SK-N-SH (cell line): ENCODE measurements at regions not wholly inside any gene's neighbourhood (a gene's known extent, or its start where the extent isn't known, plus 50 kb on each side); places are given as distances from the start of the nearest gene placed in this dataset.

Experiments
- CTCF ChIA-PET: fragments of 300-600, 350-600 bp; formaldehyde crosslinking; extraction: SDS; loops from one replicate; lab custom pipeline; 2021; lab: Yijun Ruan, JAX
- POLR2A ChIA-PET: fragments of 350-600 bp; sonication (Branson Sonifier 250); formaldehyde crosslinking; extraction: SDS; loops from one replicate; lab custom pipeline; 2020; ENCODE audit warnings: antibody characterized with exemption, inconsistent platforms; lab: Yijun Ruan, JAX
- DNase-seq: peaks from one replicate; pipeline ENCODE4 v3.0.0; 2012
- H2AFZ ChIP-seq: fragments of 200-600 bp; sonication (generic); 2 replicates; pipeline ENCODE4 v1.8.1; 2016; ENCODE audit warnings: antibody characterized with exemption, mild to moderate bottlenecking, low read depth
- H3F3A ChIP-seq: fragments of 200-600 bp; sonication (generic); replicated peaks from 2 replicates; pipeline ENCODE3; 2016; ENCODE audit warnings: antibody characterized with exemption, mild to moderate bottlenecking; ENCODE audit not compliant: insufficient read depth
- H3K27ac ChIP-seq, 2 experiments: fragments of 200-500 bp in 1 of 2; fragments of 200-600 bp in 1 of 2; sonication (Bioruptor generic) in 1 of 2; sonication (generic), shearing (Covaris generic) in 1 of 2; 2 replicates each; pipeline versions ENCODE4 v1.5.1 to v1.6.1; 2014 to 2016; ENCODE audit warnings: low read depth in 2 of 2, inconsistent platforms in 1 of 2, low read length in 1 of 2, mild to moderate bottlenecking in 1 of 2, mixed read lengths in 1 of 2
- H3K27me3 ChIP-seq: fragments of 200-600 bp; sonication (generic), shearing (Covaris generic); 2 replicates; pipeline ENCODE4 v1.6.1; 2016; ENCODE audit warnings: mixed run types; ENCODE audit not compliant: insufficient read depth
- H3K36me3 ChIP-seq, 2 experiments: fragments of 200-500 bp in 1 of 2; fragments of 200-600 bp in 1 of 2; sonication (Bioruptor generic) in 1 of 2; sonication (generic) in 1 of 2; replicated peaks in 1 of 2; 2 replicates each; pipeline versions ENCODE3 to v1.5.1; 2014 to 2016; ENCODE audit warnings: low read length in 1 of 2, mild to moderate bottlenecking in 1 of 2; ENCODE audit not compliant: insufficient read depth in 2 of 2, control insufficient read depth in 1 of 2
- H3K4me1 ChIP-seq, 2 experiments: fragments of 200-500 bp in 1 of 2; fragments of 200-600 bp in 1 of 2; sonication (Bioruptor generic) in 1 of 2; sonication (generic), shearing (Covaris generic) in 1 of 2; 2 replicates each; pipeline versions ENCODE4 v1.5.1 to v1.6.1; 2014 to 2016; ENCODE audit warnings: low read depth in 1 of 2, low read length in 1 of 2, mixed run types in 1 of 2; ENCODE audit not compliant: insufficient read depth in 2 of 2, control insufficient read depth in 1 of 2
- H3K4me2 ChIP-seq: fragments of 200-600 bp; sonication (generic), shearing (Covaris generic); 2 replicates; pipeline ENCODE4 v1.6.1; 2017; ENCODE audit warnings: mixed run types
- H3K4me3 ChIP-seq, 2 experiments: fragments of 200-500 bp in 1 of 2; fragments of 200-600 bp in 1 of 2; sonication (Bioruptor generic) in 1 of 2; sonication (generic), shearing (Covaris generic) in 1 of 2; 2 replicates each; pipeline versions ENCODE4 v1.5.1 to v1.8.1; 2014 to 2016; ENCODE audit warnings: low read depth in 2 of 2, inconsistent platforms in 1 of 2, low read length in 1 of 2, mild to moderate bottlenecking in 1 of 2, mixed read lengths in 1 of 2, moderate library complexity in 1 of 2
- H3K79me2 ChIP-seq: fragments of 200-600 bp; sonication (generic); 2 replicates; pipeline ENCODE4 v1.8.1; 2017; ENCODE audit warnings: mild to moderate bottlenecking; ENCODE audit not compliant: insufficient read depth
- H3K9ac ChIP-seq: fragments of 200-600 bp; sonication (generic); 2 replicates; pipeline ENCODE4 v1.6.1; 2017; ENCODE audit warnings: mixed run types
- H3K9me2 ChIP-seq: fragments of 200-600 bp; sonication (generic); 2 replicates; pipeline ENCODE4 v1.6.1; 2017; ENCODE audit warnings: mixed run types
- H3K9me3 ChIP-seq: fragments of 200-600 bp; sonication (generic); 2 replicates; pipeline ENCODE4 v1.6.1; 2017; ENCODE audit warnings: mixed run types, mild to moderate bottlenecking, moderate library complexity
- H4K20me1 ChIP-seq: fragments of 200-600 bp; sonication (generic); 2 replicates; pipeline ENCODE4 v1.6.1; 2017; ENCODE audit warnings: mild to moderate bottlenecking, mixed run types; ENCODE audit not compliant: insufficient read depth
- CHD2 ChIP-seq: fragments of 150-350 bp; IDR thresholded peaks from 2 replicates; pipeline ENCODE4 v1.6.1; 2018; ENCODE audit warnings: low read length; ENCODE audit not compliant: partially characterized antibody
- ELF1 ChIP-seq: IDR thresholded peaks from 2 replicates; pipeline ENCODE4 v1.4.0; 2012
- EP300 ChIP-seq, 2 experiments: IDR thresholded peaks; 2 replicates each; pipeline versions ENCODE4 v1.4.0 to v1.6.1; 2012; ENCODE audit warnings: borderline replicate concordance in 1 of 2, low read depth in 1 of 2, low read length in 1 of 2
- EZH2phosphoT487 ChIP-seq: fragments of 200-600 bp; sonication (generic); IDR thresholded peaks from 2 replicates; pipeline ENCODE4 v1.6.1; 2017; ENCODE audit warnings: low read depth, mixed run types, mild to moderate bottlenecking, antibody characterized with exemption, moderate library complexity, borderline replicate concordance
- FOSL2 ChIP-seq: IDR thresholded peaks from 2 replicates; pipeline ENCODE4 v1.4.0; 2012; ENCODE audit warnings: low read depth, mild to moderate bottlenecking, moderate library complexity, borderline replicate concordance
- FOXJ3 ChIP-seq: sonication (generic); formaldehyde crosslinking; IDR thresholded peaks from 2 replicates; pipeline ENCODE4 v1.5.1; 2020; ENCODE audit warnings: mild to moderate bottlenecking, missing genetic modification reagents
- GATA2 ChIP-seq: sonication (generic); formaldehyde crosslinking; IDR thresholded peaks from 2 replicates; pipeline ENCODE4 v1.5.0; 2020; ENCODE audit warnings: mild to moderate bottlenecking, missing genetic modification reagents
- IRF3 ChIP-seq: fragments of 150-350 bp; IDR thresholded peaks from 2 replicates; pipeline ENCODE4 v1.6.1; 2016; ENCODE audit warnings: mild to moderate bottlenecking, low read depth, low read length
- JUND ChIP-seq: IDR thresholded peaks from 2 replicates; pipeline ENCODE4 v1.4.0; 2012
- MEF2A ChIP-seq: IDR thresholded peaks from 2 replicates; pipeline ENCODE4 v1.4.0; 2012; ENCODE audit warnings: low read depth, borderline replicate concordance
- NFIC ChIP-seq: IDR thresholded peaks from 2 replicates; pipeline ENCODE4 v1.4.0; 2012; ENCODE audit warnings: borderline replicate concordance
- POLR2AphosphoS5 ChIP-seq: IDR thresholded peaks from 2 replicates; pipeline ENCODE4 v1.6.1; 2012; ENCODE audit warnings: low read depth, low read length
- RAD21 ChIP-seq: IDR thresholded peaks from 2 replicates; pipeline ENCODE4 v1.6.1; 2012; ENCODE audit warnings: mild to moderate bottlenecking, low read length
- RXRA ChIP-seq: IDR thresholded peaks from 2 replicates; pipeline ENCODE4 v1.4.0; 2012; ENCODE audit warnings: low read depth, mild to moderate bottlenecking, borderline replicate concordance
- TAF1 ChIP-seq: IDR thresholded peaks from 2 replicates; pipeline ENCODE4 v1.6.1; 2012; ENCODE audit warnings: low read depth, mild to moderate bottlenecking, low read length, moderate library complexity, borderline replicate concordance
- USF1 ChIP-seq: IDR thresholded peaks from 2 replicates; pipeline ENCODE4 v1.4.0; 2012; ENCODE audit warnings: low read depth, borderline replicate concordance
- YY1 ChIP-seq: IDR thresholded peaks from 2 replicates; pipeline ENCODE4 v1.4.0; 2012; ENCODE audit warnings: low read depth, mild to moderate bottlenecking
- ZBTB33 ChIP-seq: IDR thresholded peaks from 2 replicates; pipeline ENCODE4 v1.4.0; 2012; ENCODE audit warnings: low read depth, borderline replicate concordance
- WGBS: methylation state at CpG from one replicate; pipeline ENCODE4 v1.1.6; 2017; ENCODE audit warnings: low lambda C conversion rate; 5-methylcytosine and 5-hydroxymethylcytosine counted together
- TF ChIP-seq, protein P1 (sequence below): IDR thresholded peaks from 2 replicates; pipeline ENCODE4; 2012
- TF ChIP-seq, protein P2 (sequence below): fragments of 200-600 bp; sonication (generic); IDR thresholded peaks from 2 replicates; pipeline ENCODE4 v1.6.1; 2017; ENCODE audit warnings: antibody characterized with exemption, mild to moderate bottlenecking, moderate library complexity

DNA sequence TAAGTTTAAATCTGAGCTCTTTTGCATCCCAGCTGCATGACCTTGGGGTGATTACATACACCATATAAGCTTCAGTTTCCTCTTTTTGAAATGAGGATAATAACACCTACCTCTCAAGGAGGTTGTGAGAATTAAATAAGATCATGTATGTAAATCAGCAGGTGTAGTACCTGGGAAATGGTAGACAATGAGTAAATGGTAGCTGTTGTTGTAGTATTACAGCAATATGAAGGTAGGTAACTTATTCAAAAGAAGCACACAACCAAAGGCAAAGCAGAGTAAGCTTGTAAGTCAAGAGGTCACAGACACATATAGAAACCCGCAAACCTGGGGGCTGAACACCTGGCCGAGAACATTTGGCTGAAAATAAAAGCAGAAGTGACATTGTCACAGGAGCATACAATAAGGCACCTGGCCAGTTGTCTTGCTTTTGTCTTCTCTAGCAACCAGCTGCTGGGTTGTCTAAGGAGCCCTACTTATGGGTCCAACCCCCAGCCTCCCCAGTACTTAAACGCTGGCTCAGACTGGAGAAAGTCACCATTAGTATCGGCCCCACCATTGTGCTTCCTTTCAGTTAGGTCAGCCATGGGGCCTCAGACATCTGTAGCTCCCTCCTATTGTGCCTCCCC is 203.6 kb upstream of the MKLN1 start:
- Histone ChIP-seq H3K9me2 (no peaks in the 10 kb centered on the region), H3F3A (peaks cover 4% of the 10 kb centered on the region), H3K4me2 (no peak overlapping the region), H3K9me3 (no peaks in the 10 kb centered on the region), H3K27me3 (no peaks in the 10 kb centered on the region), H2AFZ (no peak overlapping the region), H3K4me1 (no peaks in the 10 kb centered on the region; a peak in 1 of 4 replicates), H4K20me1 (no peaks in the 10 kb centered on the region), H3K36me3 (no peaks in the 10 kb centered on the region), H3K27ac (no peak overlapping the region), H3K9ac (no peak overlapping the region), H3K4me3 (no peak overlapping the region), H3K79me2 (no peaks in the 10 kb centered on the region)
- TF ChIP-seq CHD2 (no peak), RXRA (no peak), ZBTB33 (no peak), NFIC (no peak), EZH2phosphoT487 (no peak)
- DNase-seq, result no peak
- 96% methylated on average over 4 of the region's 4 CpGs for WGBS
- ChIA-PET POLR2A (no interaction called here), CTCF (interaction anchor here (0.6 to 1.5 kb wide), 4 partner anchors 8 to 170 kb away, joined by 3 read pairs; no protein-coding TSS in a partner anchor)

DNA sequence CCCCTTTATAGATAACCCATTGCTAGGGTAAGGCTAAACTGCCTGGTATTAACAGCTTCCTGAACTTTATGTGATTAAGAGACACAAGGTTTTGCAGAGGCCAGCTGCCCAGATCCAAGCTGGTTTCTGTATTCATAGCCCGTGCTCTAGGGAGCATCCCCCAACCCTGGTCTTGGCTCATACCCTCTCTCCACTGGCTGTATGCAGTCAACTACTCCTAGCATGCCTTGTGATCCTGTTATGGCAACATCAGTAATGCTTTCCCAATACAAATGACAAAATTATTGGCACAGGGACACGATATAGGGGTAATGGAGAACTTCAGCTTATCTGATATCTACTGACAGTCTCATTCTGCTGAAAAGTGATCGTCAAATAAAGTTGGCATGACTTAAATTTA is 202.8 kb upstream of the MKLN1 start:
- ChIA-PET CTCF (interaction anchor here (0.9 to 1.7 kb wide), 5 partner anchors 8 to 170 kb away, joined by 3 read pairs; no protein-coding TSS in a partner anchor), POLR2A (no interaction called here)
- peaks cover 4% of the 10 kb centered on the region for H3F3A ChIP-seq
- H3K79me2 ChIP-seq, result no peaks in the 10 kb centered on the region
- no peak overlapping the region for H2AFZ ChIP-seq
- H3K9me3 ChIP-seq, result no peaks in the 10 kb centered on the region
- H3K36me3 ChIP-seq, result no peaks in the 10 kb centered on the region
- H3K4me3 ChIP-seq, result no peak overlapping the region
- H3K27ac ChIP-seq, result no peak overlapping the region
- H3K9me2 ChIP-seq, result no peaks in the 10 kb centered on the region
- DNase-seq, result no peak
- WGBS, result 23% methylated on average over 3 of the region's 3 CpGs
- no peaks in the 10 kb centered on the region for H4K20me1 ChIP-seq
- no peaks in the 10 kb centered on the region; a peak in 1 of 4 replicates for H3K4me1 ChIP-seq
- no peak overlapping the region for H3K4me2 ChIP-seq
- no peak overlapping the region for H3K9ac ChIP-seq
- H3K27me3 ChIP-seq, result no peaks in the 10 kb centered on the region
- TF ChIP-seq ELF1 (no peak), POLR2AphosphoS5 (no peak), EP300 (IDR thresholded peaks at IDR 0.05; ENCODE audit: borderline replicate concordance in 1 of 2, low read depth in 1 of 2, low read length in 1 of 2) (no peak), GATA2 (no peak), CHD2 (no peak), TAF1 (no peak), JUND (no peak), YY1 (no peak), FOSL2 (no peak), RAD21 (no peak), FOXJ3 (CRISPR knock-in tag) (no peak), IRF3 (no peak), USF1 (no peak), MEF2A (no peak)
- TF ChIP-seq, protein P1, sequence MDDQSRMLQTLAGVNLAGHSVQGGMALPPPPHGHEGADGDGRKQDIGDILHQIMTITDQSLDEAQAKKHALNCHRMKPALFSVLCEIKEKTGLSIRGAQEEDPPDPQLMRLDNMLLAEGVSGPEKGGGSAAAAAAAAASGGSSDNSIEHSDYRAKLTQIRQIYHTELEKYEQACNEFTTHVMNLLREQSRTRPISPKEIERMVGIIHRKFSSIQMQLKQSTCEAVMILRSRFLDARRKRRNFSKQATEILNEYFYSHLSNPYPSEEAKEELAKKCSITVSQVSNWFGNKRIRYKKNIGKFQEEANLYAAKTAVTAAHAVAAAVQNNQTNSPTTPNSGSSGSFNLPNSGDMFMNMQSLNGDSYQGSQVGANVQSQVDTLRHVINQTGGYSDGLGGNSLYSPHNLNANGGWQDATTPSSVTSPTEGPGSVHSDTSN, result no peak
- TF ChIP-seq, protein P2, sequence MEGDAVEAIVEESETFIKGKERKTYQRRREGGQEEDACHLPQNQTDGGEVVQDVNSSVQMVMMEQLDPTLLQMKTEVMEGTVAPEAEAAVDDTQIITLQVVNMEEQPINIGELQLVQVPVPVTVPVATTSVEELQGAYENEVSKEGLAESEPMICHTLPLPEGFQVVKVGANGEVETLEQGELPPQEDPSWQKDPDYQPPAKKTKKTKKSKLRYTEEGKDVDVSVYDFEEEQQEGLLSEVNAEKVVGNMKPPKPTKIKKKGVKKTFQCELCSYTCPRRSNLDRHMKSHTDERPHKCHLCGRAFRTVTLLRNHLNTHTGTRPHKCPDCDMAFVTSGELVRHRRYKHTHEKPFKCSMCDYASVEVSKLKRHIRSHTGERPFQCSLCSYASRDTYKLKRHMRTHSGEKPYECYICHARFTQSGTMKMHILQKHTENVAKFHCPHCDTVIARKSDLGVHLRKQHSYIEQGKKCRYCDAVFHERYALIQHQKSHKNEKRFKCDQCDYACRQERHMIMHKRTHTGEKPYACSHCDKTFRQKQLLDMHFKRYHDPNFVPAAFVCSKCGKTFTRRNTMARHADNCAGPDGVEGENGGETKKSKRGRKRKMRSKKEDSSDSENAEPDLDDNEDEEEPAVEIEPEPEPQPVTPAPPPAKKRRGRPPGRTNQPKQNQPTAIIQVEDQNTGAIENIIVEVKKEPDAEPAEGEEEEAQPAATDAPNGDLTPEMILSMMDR, result no peak
